ENCODE measurements at regions not wholly inside any gene's neighbourhood (a gene's known extent, or its start where the extent isn't known, plus 50 kb on each side); places are given as distances from the start of the nearest gene placed in this dataset.
"Not testable (repeated sequence)": the region's sequence is repeated elsewhere in the genome, so short reads cannot be mapped to it uniquely, and the experiment has no call there.

- DNase-seq (ENCODE audit: low read depth in 1 of 2, low spot score in 2 of 2); H3K14ac ChIP-seq (ENCODE audit: insufficient read length); H3K27me3 ChIP-seq (replicated peaks in 1 of 4; ENCODE audit: control insufficient read depth in 3 of 4, extremely low read depth in 1 of 4, insufficient read depth in 3 of 4, low read length in 3 of 4); H2AFZ ChIP-seq (ENCODE audit: low read length); H2BK5ac ChIP-seq (ENCODE audit: low read depth, low read length); H3K4me2 ChIP-seq (ENCODE audit: insufficient read depth in 1 of 2, low read depth in 2 of 2, low read length in 2 of 2); H3K23ac ChIP-seq (ENCODE audit: insufficient read length); H4K5ac ChIP-seq (ENCODE audit: insufficient read length, low read depth, low read length); H2BK20ac ChIP-seq (ENCODE audit: low read length); H2AK5ac ChIP-seq (ENCODE audit: low read depth, low read length); H3K56ac ChIP-seq (replicated peaks; ENCODE audit: insufficient read length, low read depth, low read length); H4K91ac ChIP-seq (replicated peaks; ENCODE audit: insufficient read length, low read length); POLR2A ChIA-PET (ENCODE audit: partially characterized antibody); H3K36me3 ChIP-seq (ENCODE audit: control insufficient read depth in 2 of 4, insufficient read depth in 4 of 4, low read length in 3 of 4); H4K8ac ChIP-seq (ENCODE audit: extremely low read depth, insufficient read depth, low read length); H3K79me2 ChIP-seq (ENCODE audit: control insufficient read depth in 1 of 2, insufficient read depth in 2 of 2, low read length in 2 of 2); H3K4me1 ChIP-seq (replicated peaks in 1 of 4; ENCODE audit: control insufficient read depth in 3 of 4, insufficient read depth in 4 of 4, low read length in 3 of 4); H4K20me1 ChIP-seq (replicated peaks in 1 of 2; ENCODE audit: control insufficient read depth in 1 of 2, insufficient read depth in 2 of 2, low read length in 2 of 2); H3K9ac ChIP-seq (replicated peaks in 1 of 4; ENCODE audit: extremely low read depth in 1 of 4, low read depth in 3 of 4, low read length in 3 of 4); H3K79me1 ChIP-seq (ENCODE audit: low read depth, low read length); H3K18ac ChIP-seq (ENCODE audit: extremely low read depth, low read length); H2BK15ac ChIP-seq (ENCODE audit: low read length); FAIRE-seq; H3K4me3 ChIP-seq (ENCODE audit: extremely low read depth in 1 of 4, insufficient read depth in 2 of 4, low read depth in 3 of 4, low read length in 4 of 4); H3K23me2 ChIP-seq (ENCODE audit: low read depth, low read length); H2BK120ac ChIP-seq (replicated peaks; ENCODE audit: low read depth, low read length); H3K4ac ChIP-seq (replicated peaks; ENCODE audit: insufficient read length, low read depth, low read length); H3K27ac ChIP-seq (ENCODE audit: low read depth, low read length); H3K9me3 ChIP-seq (ENCODE audit: insufficient read depth in 2 of 2, low read depth in 1 of 2, low read length in 1 of 2); H2BK12ac ChIP-seq (ENCODE audit: low read depth, low read length): not testable (repeated sequence)
- CTCF ChIA-PET (ENCODE audit: partially characterized antibody): interaction anchor here (1.5 to 1.7 kb wide), 2 partner anchors 77 to 506 kb away, joined by 3 to 5 read pairs; no protein-coding TSS in a partner anchor
- 94% methylated on average over 5 of the region's 5 CpGs; no CpG with 5 or more reads in 1 of the 2 experiments for WGBS, 2 experiments (ENCODE audit: extremely low coverage in 1 of 2, insufficient coverage in 1 of 2, insufficient read length in 1 of 2, insufficient replicate concordance in 2 of 2, low coverage in 1 of 2, low lambda C conversion rate in 2 of 2, missing lambda C conversion rate in 1 of 2)
Measured at GRCh38 chr18:68153821-68154220, 561.1 kb downstream of the TMX3 start.
